ENCODE measurements at regions not wholly inside any gene's neighbourhood (a gene's known extent, or its start where the extent isn't known, plus 50 kb on each side); places are given as distances from the start of the nearest gene placed in this dataset.

- Histone ChIP-seq H3K79me2 (ENCODE audit: control insufficient read depth, insufficient read depth, low read length) (no peaks in the 10 kb centered on the region), H3K27me3 (replicated peaks in 1 of 4; ENCODE audit: control extremely low read depth in 1 of 4, control insufficient read depth in 3 of 4, insufficient read depth in 4 of 4, low read length in 3 of 4) (no peaks in the 10 kb centered on the region), H3K9ac (ENCODE audit: low read length) (no peak overlapping the region), H4K20me1 (ENCODE audit: control insufficient read depth, insufficient read depth, low read length, poor library complexity, severe bottlenecking) (no peaks in the 10 kb centered on the region), H3K4me2 (replicated peaks; ENCODE audit: low read depth, low read length, poor library complexity, severe bottlenecking) (no peak overlapping the region), H3K4me3 (ENCODE audit: control extremely low read depth in 1 of 5, extremely low read depth in 1 of 5, insufficient read depth in 1 of 5, low read depth in 2 of 5, low read length in 4 of 5) (no peak overlapping the region), H3K9me3 (ENCODE audit: control extremely low read depth in 1 of 3, control insufficient read depth in 2 of 3, insufficient read depth in 1 of 3, low read length in 2 of 3) (no peaks in the 10 kb centered on the region), H3K36me3 (replicated peaks in 1 of 2; ENCODE audit: control extremely low read depth in 1 of 2, control insufficient read depth in 1 of 2, extremely low read depth in 1 of 2, insufficient read depth in 2 of 2, low read length in 1 of 2) (no peaks in the 10 kb centered on the region), H3K4me1 (ENCODE audit: control insufficient read depth in 2 of 2, insufficient read depth in 2 of 2, low read length in 2 of 2) (no peaks in the 10 kb centered on the region), H2AFZ (ENCODE audit: insufficient read depth, low read depth, low read length, poor library complexity, severe bottlenecking) (no peak overlapping the region), H3K27ac (ENCODE audit: low read length in 2 of 2) (no peak overlapping the region)
- intact Hi-C loops (cut with micrococcal nuclease) = no loop called here
- DNase-seq (no peak), ATAC-seq (ENCODE audit: low read depth) (no peak)
- TF ChIP-seq EZH2 (IDR thresholded peaks at IDR 0.05; ENCODE audit: borderline replicate concordance, insufficient read depth, low read depth, low read length, poor library complexity, severe bottlenecking) (no peak), CTCF (IDR thresholded peaks at IDR 0.05) (no peak)
- ChIA-PET CTCF (interaction anchor here (1.6 kb wide), 1 partner anchor 12 kb away, joined by 3 read pairs; no protein-coding TSS in a partner anchor), POLR2A (no interaction called here)
- no peaks in the 10 kb centered on the region for H3K9me3 Mint-ChIP-seq (ENCODE audit: insufficient read depth)
- WGBS (ENCODE audit: insufficient coverage) = no CpG with 5 or more reads among the region's 2 CpGs
- H3K27me3 Mint-ChIP-seq = no peaks in the 10 kb centered on the region
- no peak overlapping the region for H3K4me3 Mint-ChIP-seq
- H3K27ac Mint-ChIP-seq = no peak overlapping the region
- H3K4me1 Mint-ChIP-seq = peaks cover 3% of the 10 kb centered on the region
Measured at GRCh38 chr7:118046801-118047200, 137.2 kb upstream of the LSM8 start.

DNA sequence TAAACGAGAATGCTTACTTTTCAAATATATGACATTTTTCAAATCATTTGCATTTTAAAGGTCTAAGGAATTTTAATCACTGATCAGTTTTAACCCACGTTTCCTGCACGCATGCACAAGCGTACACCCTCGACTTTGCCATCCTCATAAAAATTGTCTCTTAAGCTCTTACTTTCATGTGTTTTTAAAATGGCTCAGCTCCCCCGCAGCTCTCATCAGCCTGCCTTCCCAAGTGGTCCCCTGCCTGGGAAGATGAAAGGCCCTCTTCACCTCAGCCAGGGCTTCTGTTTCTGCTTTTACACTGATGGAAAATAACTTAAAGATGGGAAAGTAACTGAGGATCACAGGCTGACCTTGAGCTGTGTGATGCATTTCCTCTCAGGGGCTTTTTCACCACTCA, 131.6 kb upstream of the LSM8 start:
- no peaks in the 10 kb centered on the region for H3K9me3 Mint-ChIP-seq (ENCODE audit: insufficient read depth)
- no peaks in the 10 kb centered on the region for H3K36me3 ChIP-seq (replicated peaks in 1 of 2; ENCODE audit: control extremely low read depth in 1 of 2, control insufficient read depth in 1 of 2, extremely low read depth in 1 of 2, insufficient read depth in 2 of 2, low read length in 1 of 2)
- 96% methylated on average over 4 of the region's 6 CpGs for WGBS (ENCODE audit: insufficient coverage)

More for the DNA sequence above, 131.6 kb upstream of the LSM8 start:
- Histone ChIP-seq H3K4me2 (replicated peaks; ENCODE audit: low read depth, low read length, poor library complexity, severe bottlenecking) (no peak overlapping the region), H3K27ac (ENCODE audit: low read length in 2 of 2) (no peak overlapping the region), H3K27me3 (replicated peaks in 1 of 4; ENCODE audit: control extremely low read depth in 1 of 4, control insufficient read depth in 3 of 4, insufficient read depth in 4 of 4, low read length in 3 of 4) (no peaks in the 10 kb centered on the region), H3K4me1 (ENCODE audit: control insufficient read depth in 2 of 2, insufficient read depth in 2 of 2, low read length in 2 of 2) (no peaks in the 10 kb centered on the region), H3K79me2 (ENCODE audit: control insufficient read depth, insufficient read depth, low read length) (no peaks in the 10 kb centered on the region), H3K4me3 (ENCODE audit: control extremely low read depth in 1 of 5, extremely low read depth in 1 of 5, insufficient read depth in 1 of 5, low read depth in 2 of 5, low read length in 4 of 5) (no peak overlapping the region), H3K9ac (ENCODE audit: low read length) (no peak overlapping the region), H4K20me1 (ENCODE audit: control insufficient read depth, insufficient read depth, low read length, poor library complexity, severe bottlenecking) (no peaks in the 10 kb centered on the region), H3K9me3 (ENCODE audit: control extremely low read depth in 1 of 3, control insufficient read depth in 2 of 3, insufficient read depth in 1 of 3, low read length in 2 of 3) (no peaks in the 10 kb centered on the region), H2AFZ (ENCODE audit: insufficient read depth, low read depth, low read length, poor library complexity, severe bottlenecking) (no peak overlapping the region)
- Mint-ChIP-seq H3K4me3 (no peak overlapping the region), H3K27ac (no peak overlapping the region), H3K4me1 (no peaks in the 10 kb centered on the region), H3K27me3 (no peaks in the 10 kb centered on the region)
- POLR2A ChIA-PET = no interaction called here
- no peak for ATAC-seq (ENCODE audit: low read depth)
- CTCF ChIA-PET = no interaction called here
- intact Hi-C loops (cut with micrococcal nuclease) = no loop called here
- TF ChIP-seq CTCF (IDR thresholded peaks at IDR 0.05) (no peak), EZH2 (IDR thresholded peaks at IDR 0.05; ENCODE audit: borderline replicate concordance, insufficient read depth, low read depth, low read length, poor library complexity, severe bottlenecking) (no peak)
- no peak for DNase-seq

Measured in B cell (primary cell).